Type B pancreatic cell (in vitro differentiated cells): ENCODE measurements at regions not wholly inside any gene's neighbourhood (a gene's known extent, or its start where the extent isn't known, plus 50 kb on each side); places are given as distances from the start of the nearest gene placed in this dataset.

Experiments
- DNase-seq: peaks from one replicate; pipeline ENCODE4 v3.0.0; 2021; ENCODE audit warnings: mixed read lengths; ENCODE audit not compliant: unreplicated experiment; ENCODE audit errors: extremely low spot score
- H3K27ac Mint-ChIP-seq: 2 replicates; pipeline ENCODE4 v1.8.0; 2021; ENCODE audit warnings: mild to moderate bottlenecking, mixed read lengths
- H3K27me3 Mint-ChIP-seq: 2 replicates; pipeline ENCODE4 v1.8.0; 2021; ENCODE audit warnings: mixed read lengths
- H3K36me3 Mint-ChIP-seq: 2 replicates; pipeline ENCODE4 v1.8.0; 2021; ENCODE audit warnings: mixed read lengths
- H3K4me1 Mint-ChIP-seq: one replicate; pipeline ENCODE4 v1.8.0; 2021; ENCODE audit warnings: mixed read lengths; ENCODE audit not compliant: unreplicated experiment
- H3K4me3 Mint-ChIP-seq: 2 replicates; pipeline ENCODE4 v1.8.0; 2021; ENCODE audit warnings: mild to moderate bottlenecking, mixed read lengths
- H3K9me3 Mint-ChIP-seq: 2 replicates; pipeline ENCODE4 v1.8.0; 2021; ENCODE audit warnings: mixed read lengths
- CTCF ChIP-seq: fragments of 200-600 bp; sonication (generic); conservative IDR thresholded peaks from 2 replicates; pipeline ENCODE4 v1.5.0; 2021; ENCODE audit warnings: antibody characterized with exemption, mild to moderate bottlenecking

- H3K4me1 Mint-ChIP-seq: no peaks in the 10 kb centered on the region
- no peak overlapping the region for H3K4me3 Mint-ChIP-seq
- peaks cover 7% of the 10 kb centered on the region for H3K36me3 Mint-ChIP-seq
- H3K9me3 Mint-ChIP-seq: peaks cover 21% of the 10 kb centered on the region
- no peak for TF ChIP-seq CTCF
- no peaks in the 10 kb centered on the region for H3K27me3 Mint-ChIP-seq
- DNase-seq: no peak
- no peak overlapping the region for H3K27ac Mint-ChIP-seq
These were observed 183.9 kb downstream of the ALG10 start for GRCh38 chr12:34206061-34206785.

DNA sequence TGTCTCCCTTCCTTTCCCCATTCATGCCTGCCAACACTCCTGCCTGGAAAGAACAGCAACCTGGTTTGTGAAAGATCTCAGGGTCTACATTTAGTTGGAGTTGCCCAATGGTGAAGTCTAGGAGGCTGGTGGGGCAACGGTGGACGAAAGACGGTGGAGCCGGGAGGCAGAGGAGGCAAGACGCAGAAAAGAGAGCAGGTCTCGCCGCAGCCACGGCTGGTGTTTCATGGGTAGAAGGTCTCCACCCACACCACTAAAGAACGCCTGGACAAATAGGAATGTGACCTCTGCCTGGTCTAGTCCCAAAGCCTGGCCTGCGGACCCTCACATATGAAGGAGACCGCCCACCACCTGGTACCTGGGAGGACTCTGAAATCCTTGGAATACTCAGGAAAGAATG, 185.6 kb downstream of the ALG10 start:
- no peaks in the 10 kb centered on the region for H3K4me1 Mint-ChIP-seq
- peaks cover 21% of the 10 kb centered on the region for H3K9me3 Mint-ChIP-seq
- H3K4me3 Mint-ChIP-seq: no peak overlapping the region
- no peak for DNase-seq
- no peaks in the 10 kb centered on the region for H3K27me3 Mint-ChIP-seq
- no peak for TF ChIP-seq CTCF
- no peak overlapping the region for H3K27ac Mint-ChIP-seq
- H3K36me3 Mint-ChIP-seq: peaks cover 7% of the 10 kb centered on the region

- DNase-seq: no peak
- Mint-ChIP-seq H3K4me3 (no peak overlapping the region), H3K4me1 (no peaks in the 10 kb centered on the region), H3K27ac (no peak overlapping the region), H3K27me3 (no peaks in the 10 kb centered on the region), H3K9me3 (peaks cover 21% of the 10 kb centered on the region), H3K36me3 (peaks cover 7% of the 10 kb centered on the region)
- no peak for TF ChIP-seq CTCF
These were observed 186.3 kb downstream of the ALG10 start for GRCh38 chr12:34208331-34209258.

DNA sequence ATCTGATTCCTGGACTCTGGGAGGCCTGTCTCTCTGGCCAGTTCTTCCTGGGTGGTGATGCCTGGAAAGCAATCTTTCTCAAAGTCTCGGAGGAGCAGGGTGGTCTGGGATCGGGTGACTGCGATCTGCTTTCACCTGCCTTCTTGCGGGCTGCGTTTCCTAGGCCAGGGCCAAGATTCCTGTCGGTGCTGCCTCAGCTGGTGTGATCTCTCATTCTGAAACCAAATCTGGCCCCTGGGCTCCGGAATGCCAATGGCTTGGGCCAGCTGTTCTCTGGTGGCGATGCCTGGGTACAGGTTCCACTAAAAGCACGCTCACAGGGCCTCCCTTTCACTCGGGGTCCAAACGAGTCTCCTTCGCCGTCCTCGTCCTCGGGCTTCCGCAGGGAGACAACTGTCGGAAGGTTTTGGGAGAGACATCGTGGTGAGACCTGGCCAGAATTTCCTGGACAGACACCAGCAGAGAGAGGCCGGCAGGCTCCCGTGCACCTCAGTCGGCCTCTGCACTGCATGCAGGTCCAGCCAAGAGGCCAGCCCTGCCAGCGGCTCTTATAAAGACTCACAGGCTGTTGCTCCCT, 187.1 kb downstream of the ALG10 start:
- no peak overlapping the region for H3K27ac Mint-ChIP-seq
- H3K36me3 Mint-ChIP-seq: peaks cover 7% of the 10 kb centered on the region
- H3K9me3 Mint-ChIP-seq: peaks cover 21% of the 10 kb centered on the region

More for the DNA sequence above, 187.1 kb downstream of the ALG10 start:
- Mint-ChIP-seq H3K4me3 (no peak overlapping the region), H3K4me1 (no peaks in the 10 kb centered on the region), H3K27me3 (no peaks in the 10 kb centered on the region)
- no peak for DNase-seq
- no peak for TF ChIP-seq CTCF
